ENCODE measurements at regions not wholly inside any gene's neighbourhood (a gene's known extent, or its start where the extent isn't known, plus 50 kb on each side); places are given as distances from the start of the nearest gene placed in this dataset.
"Not testable (repeated sequence)": the region's sequence is repeated elsewhere in the genome, so short reads cannot be mapped to it uniquely, and the experiment has no call there.

DNA sequence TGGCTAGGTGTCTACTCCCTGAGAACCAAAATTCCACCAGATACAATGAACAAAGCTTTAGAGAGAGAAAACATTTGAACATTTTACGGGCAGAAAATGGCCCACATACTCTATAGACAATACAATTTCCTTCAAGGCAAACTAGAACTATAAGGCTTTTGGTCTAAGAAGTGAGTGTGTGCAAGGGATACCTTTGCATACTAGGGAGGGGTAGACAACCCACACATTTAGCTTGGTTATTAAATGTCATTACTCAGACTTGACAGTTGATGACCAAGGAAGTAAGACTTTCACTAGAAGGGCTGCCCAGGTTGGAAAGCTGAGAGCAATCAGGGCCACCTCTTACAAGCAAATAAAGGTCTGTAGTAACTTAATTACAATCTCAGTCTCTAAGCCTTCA, 64.0 kb upstream of the PLEKHM1 start:
- H3K27ac Mint-ChIP-seq; H3K36me3 Mint-ChIP-seq (ENCODE audit: low read depth); H3K27me3 Mint-ChIP-seq (ENCODE audit: low read depth); H3K9me3 Mint-ChIP-seq; H3K4me3 Mint-ChIP-seq (ENCODE audit: low read depth); H3K4me1 Mint-ChIP-seq (ENCODE audit: low read depth); DNase-seq (ENCODE audit: low spot score); intact Hi-C loops (cut with micrococcal nuclease): not testable (repeated sequence)

DNA sequence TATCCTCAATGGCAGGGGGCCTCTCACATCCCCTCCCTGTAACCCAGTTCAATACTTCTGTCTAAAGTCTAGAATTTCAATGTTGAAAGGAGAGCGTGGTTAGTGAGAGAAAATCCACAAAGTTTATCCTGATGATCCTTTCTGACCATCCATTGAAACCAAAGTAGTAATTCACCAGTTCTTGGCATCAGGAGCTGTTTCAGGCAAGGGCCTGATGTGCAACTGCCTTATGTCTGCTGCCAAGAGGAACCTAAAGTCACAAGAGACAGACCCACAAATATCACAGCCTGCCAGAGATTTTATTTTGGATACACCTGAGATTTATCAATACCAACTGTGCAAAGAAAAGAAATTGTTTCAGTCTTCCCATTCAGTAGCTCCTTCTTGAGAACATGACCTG, 68.3 kb upstream of the PLEKHM1 start:
- H3K27ac Mint-ChIP-seq; intact Hi-C loops (cut with micrococcal nuclease); DNase-seq (ENCODE audit: low spot score); H3K9me3 Mint-ChIP-seq; H3K4me1 Mint-ChIP-seq (ENCODE audit: low read depth); H3K27me3 Mint-ChIP-seq (ENCODE audit: low read depth); H3K36me3 Mint-ChIP-seq (ENCODE audit: low read depth); H3K4me3 Mint-ChIP-seq (ENCODE audit: low read depth): not testable (repeated sequence)

DNA sequence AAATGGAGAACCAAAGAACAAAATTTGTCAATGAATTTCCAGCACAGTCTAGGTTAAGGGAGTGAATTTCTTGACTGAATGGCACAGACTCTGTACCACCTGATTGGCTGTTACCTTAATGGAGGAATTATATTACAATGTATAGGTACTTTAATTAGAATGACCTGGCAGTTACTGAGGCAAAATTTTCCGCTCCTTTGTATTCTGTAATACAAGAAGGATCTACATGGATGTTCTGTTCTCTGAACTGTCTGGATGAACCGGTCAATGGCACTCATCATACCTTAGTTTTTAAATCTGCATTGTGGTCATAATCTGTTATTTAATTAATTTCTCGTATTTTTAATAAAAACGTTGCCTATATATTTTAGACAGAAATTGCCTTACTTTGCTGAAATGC, 72.3 kb upstream of the PLEKHM1 start:
- intact Hi-C loops (cut with micrococcal nuclease); H3K4me3 Mint-ChIP-seq (ENCODE audit: low read depth); H3K27ac Mint-ChIP-seq; DNase-seq (ENCODE audit: low spot score); H3K36me3 Mint-ChIP-seq (ENCODE audit: low read depth); H3K4me1 Mint-ChIP-seq (ENCODE audit: low read depth); H3K27me3 Mint-ChIP-seq (ENCODE audit: low read depth); H3K9me3 Mint-ChIP-seq: not testable (repeated sequence)

DNA sequence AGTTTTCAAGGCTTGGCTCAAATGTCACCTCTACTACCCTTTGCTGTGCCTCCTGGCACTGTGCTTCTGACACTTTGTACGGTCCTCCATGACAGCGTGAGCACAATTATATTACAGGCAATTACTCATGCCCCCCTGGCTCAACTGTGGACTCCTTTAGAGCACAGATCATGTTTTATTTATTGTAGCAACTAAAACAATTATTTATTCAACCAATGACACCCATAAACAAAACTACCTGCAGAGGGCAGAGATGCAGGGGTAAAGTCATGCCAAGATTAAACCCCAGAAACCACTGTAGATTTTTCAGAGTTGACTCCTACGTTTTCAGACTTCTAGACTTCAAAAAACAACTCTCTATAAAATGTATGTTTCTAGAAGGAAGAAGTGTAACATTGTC, 72.8 kb upstream of the PLEKHM1 start:
- H3K36me3 Mint-ChIP-seq (ENCODE audit: low read depth); H3K9me3 Mint-ChIP-seq; intact Hi-C loops (cut with micrococcal nuclease); H3K27ac Mint-ChIP-seq; H3K4me1 Mint-ChIP-seq (ENCODE audit: low read depth); H3K27me3 Mint-ChIP-seq (ENCODE audit: low read depth); H3K4me3 Mint-ChIP-seq (ENCODE audit: low read depth); DNase-seq (ENCODE audit: low spot score): not testable (repeated sequence)

DNA sequence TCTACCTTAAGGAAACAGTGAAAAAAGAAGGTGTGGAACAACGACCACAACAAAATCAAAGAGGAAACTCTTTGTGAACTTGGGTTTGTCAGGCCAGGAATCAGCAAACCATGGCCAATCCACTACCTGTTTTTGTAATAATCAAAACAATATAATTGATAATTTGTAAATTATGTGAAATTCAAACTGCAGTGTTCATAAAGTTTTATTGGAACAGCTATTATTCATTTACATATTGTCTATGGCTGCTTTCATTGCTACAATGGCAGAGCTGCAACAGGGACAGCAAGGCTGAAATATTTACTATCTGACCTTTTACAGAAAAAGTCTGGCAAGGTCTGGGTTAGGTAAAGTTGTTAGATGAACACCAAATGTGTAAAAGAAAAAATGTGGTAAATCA, 77.8 kb upstream of the PLEKHM1 start:
- H3K4me3 Mint-ChIP-seq (ENCODE audit: low read depth); H3K9me3 Mint-ChIP-seq: not testable (repeated sequence)

DNA sequence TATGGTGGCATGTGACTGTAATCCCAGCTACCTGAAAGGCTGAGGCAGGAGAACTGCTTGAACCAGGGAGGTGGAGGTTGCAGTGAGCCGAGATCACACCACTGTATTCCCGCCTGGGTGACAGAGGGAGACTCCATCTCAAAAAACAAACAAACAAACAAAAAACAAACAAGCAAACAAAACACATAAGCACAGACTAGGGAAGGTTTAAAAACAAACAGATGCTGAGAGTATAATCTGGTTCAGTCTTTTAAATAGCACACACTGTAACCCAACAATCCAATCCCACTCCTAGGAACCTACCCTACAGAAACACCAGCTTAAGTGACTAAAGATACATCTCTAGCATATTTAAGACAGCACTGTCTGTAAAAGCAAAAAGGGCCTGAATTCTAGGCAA, 82.8 kb upstream of the PLEKHM1 start:
- H3K27me3 Mint-ChIP-seq (ENCODE audit: low read depth); H3K27ac Mint-ChIP-seq; DNase-seq (ENCODE audit: low spot score); H3K4me3 Mint-ChIP-seq (ENCODE audit: low read depth); intact Hi-C loops (cut with micrococcal nuclease); H3K9me3 Mint-ChIP-seq: not testable (repeated sequence)
- H3K36me3 Mint-ChIP-seq (ENCODE audit: low read depth), result peaks cover 34% of the 10 kb centered on the region
- peaks cover 33% of the 10 kb centered on the region for H3K4me1 Mint-ChIP-seq (ENCODE audit: low read depth)

More for the DNA sequence above, 77.8 kb upstream of the PLEKHM1 start:
- H3K36me3 Mint-ChIP-seq (ENCODE audit: low read depth); H3K27ac Mint-ChIP-seq; DNase-seq (ENCODE audit: low spot score); H3K27me3 Mint-ChIP-seq (ENCODE audit: low read depth); H3K4me1 Mint-ChIP-seq (ENCODE audit: low read depth); intact Hi-C loops (cut with micrococcal nuclease): not testable (repeated sequence)

DNA sequence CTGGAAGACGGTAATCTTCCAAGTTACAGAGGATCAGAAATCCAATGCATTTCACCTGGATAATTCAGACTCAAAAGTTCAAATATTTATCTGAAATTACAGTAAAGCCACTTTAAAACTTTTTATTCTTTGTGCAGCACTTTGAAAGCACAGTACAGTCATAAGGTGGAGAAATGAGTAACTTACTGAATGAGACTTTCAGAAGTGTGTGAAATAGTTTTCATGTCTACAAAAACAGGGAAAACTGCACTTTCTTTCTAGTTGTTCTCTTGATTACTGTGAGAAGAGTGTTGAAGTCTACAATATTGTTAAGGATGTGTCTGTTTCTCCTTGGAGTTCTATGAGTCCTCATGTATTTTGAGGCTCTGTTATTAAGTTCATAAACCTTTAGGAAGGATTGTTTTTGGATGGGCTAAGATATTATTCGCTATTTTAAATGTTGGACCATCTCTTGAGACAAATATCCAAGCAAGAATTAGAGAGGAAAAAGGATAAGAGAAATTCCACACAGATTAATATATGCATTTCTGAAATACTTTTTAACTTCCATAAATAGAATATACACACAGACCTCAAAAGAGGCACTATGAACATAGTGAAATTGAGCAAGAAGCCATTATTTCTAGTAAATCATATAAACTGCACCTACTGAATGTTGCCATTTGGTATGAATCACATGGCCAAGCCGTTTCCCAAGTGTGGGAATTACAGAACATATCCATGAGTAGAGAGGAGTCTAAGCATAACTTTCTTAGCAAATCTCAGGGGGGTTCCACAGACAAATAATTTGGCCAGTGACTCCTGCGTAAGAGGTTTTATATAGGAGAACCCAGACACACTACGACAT, 83.6 kb upstream of the PLEKHM1 start:
- Mint-ChIP-seq H3K9me3 (no peaks in the 10 kb centered on the region), H3K27me3 (ENCODE audit: low read depth) (no peaks in the 10 kb centered on the region), H3K27ac (peak overlapping the region; percentile 23), H3K36me3 (ENCODE audit: low read depth) (peaks cover 33% of the 10 kb centered on the region), H3K4me3 (ENCODE audit: low read depth) (no peak overlapping the region), H3K4me1 (ENCODE audit: low read depth) (peaks cover 37% of the 10 kb centered on the region)
- no peak for DNase-seq (ENCODE audit: low spot score)
- intact Hi-C loops (cut with micrococcal nuclease), result no loop called here

DNA sequence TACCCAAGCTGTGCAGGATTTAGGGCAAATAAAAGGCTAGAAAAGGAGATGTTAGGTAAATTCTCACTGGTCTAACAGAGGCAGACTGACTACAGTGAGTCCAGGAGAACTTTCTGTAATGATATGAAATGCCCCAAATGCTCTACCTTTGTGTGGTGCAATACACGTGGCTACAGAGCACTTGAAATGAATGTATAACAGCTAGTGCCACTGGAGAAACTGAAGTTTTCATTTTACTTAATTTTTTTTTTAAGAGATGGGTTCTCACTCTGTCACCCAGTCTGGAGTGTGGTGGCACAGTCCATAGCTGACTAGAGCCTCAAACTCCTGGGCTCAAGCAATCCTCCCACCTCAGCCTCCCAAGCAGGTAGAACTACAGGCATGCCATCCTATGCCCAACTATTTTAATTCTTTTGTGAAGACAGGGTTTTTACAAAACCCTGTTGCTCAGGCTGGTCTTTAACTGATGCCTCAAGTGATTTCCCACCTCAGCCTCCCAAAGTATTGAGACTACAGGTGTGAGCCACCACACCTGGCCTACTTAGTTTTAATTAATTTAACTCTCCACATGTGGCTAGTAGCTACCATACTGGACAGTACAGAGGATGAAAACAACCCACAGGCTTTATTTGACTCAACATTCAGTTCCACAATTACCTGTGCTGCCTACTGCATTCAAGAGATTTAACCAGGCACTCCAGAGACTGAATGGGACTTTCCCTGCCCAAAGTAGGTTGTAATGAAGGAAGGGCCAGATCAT, 84.8 kb upstream of the PLEKHM1 start:
- H3K36me3 Mint-ChIP-seq (ENCODE audit: low read depth), result peaks cover 42% of the 10 kb centered on the region
- H3K27me3 Mint-ChIP-seq (ENCODE audit: low read depth), result no peaks in the 10 kb centered on the region
- H3K4me3 Mint-ChIP-seq (ENCODE audit: low read depth), result no peak overlapping the region
- intact Hi-C loops (cut with micrococcal nuclease), result no loop called here
- H3K4me1 Mint-ChIP-seq (ENCODE audit: low read depth), result peaks cover 47% of the 10 kb centered on the region
- no peaks in the 10 kb centered on the region for H3K9me3 Mint-ChIP-seq
- DNase-seq (ENCODE audit: low spot score), result no peak
- peak overlapping the region; percentile 1 for H3K27ac Mint-ChIP-seq

DNA sequence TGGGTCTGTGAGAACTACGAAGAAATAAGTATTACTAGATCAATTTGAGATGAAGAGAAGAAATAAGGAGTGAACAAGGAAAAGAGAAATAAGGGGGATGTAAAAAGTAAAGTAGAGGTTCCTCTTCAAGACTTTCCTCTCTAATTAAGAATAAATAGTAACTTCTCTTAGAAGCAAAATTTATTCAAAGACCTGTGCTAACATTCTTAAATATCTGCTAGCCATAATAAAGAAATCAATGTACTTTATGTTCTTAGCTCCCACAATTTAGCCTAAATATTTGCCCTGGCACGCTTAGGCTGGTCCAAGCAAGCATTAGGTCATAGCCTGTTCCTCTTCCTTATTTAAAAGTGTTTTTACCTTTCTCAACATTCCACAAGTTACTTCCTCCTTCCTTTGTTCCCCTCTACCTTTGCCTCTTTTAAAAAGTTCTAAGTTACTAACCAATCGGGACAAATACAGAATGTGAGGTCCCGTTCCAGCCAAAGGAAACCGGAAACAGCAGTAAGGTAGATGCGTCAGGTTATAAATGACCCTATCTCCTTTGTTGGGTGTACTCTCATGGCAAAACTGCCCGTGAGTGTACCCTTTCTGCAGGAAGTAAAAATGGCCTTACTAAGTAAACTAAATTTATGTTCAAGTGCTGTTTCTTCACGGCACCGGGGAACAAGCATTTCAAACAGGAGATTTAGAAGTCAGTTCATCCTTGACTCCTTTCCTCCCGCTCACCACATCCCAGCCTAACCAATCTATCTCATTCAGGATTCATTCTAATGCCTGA, 86.2 kb upstream of the PLEKHM1 start:
- H3K9me3 Mint-ChIP-seq; intact Hi-C loops (cut with micrococcal nuclease); DNase-seq (ENCODE audit: low spot score); H3K4me3 Mint-ChIP-seq (ENCODE audit: low read depth); H3K27me3 Mint-ChIP-seq (ENCODE audit: low read depth); H3K27ac Mint-ChIP-seq: not testable (repeated sequence)
- peaks cover 53% of the 10 kb centered on the region for H3K4me1 Mint-ChIP-seq (ENCODE audit: low read depth)
- H3K36me3 Mint-ChIP-seq (ENCODE audit: low read depth), result peaks cover 52% of the 10 kb centered on the region

DNA sequence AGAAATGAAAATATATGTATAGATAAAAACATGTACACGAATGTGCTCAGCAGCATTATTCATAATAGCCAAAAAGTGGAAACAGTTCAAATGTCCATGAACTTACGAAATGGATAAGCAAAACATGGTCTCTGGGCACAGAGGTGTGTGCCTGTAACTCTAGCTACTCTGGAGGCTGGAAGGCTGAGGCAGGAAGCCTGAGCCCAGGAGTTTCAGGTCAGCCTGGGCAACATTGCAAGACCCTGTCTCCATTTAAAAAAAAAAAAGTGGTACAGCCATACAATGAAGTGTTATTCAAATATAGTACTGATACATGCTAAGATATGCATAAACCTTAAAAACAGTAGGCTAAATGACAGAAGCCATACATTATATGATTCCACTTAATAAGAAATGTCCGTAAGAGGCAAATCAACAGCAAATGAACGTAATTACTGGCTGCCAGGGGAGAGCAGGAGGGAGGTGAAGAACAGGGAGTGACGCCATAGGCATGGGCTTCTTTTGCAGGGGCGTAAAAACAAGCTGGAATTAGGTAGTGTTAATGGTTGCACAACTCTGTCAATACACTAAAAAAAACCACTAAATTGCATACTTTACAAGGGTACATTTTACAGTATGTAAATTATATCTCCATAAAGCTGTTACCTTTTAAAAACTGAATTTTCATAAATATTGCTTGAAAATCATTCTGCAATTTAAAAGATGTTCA, 87.2 kb upstream of the PLEKHM1 start:
- intact Hi-C loops (cut with micrococcal nuclease), result no loop called here
- Mint-ChIP-seq H3K9me3 (no peaks in the 10 kb centered on the region), H3K4me1 (ENCODE audit: low read depth) (peaks cover 62% of the 10 kb centered on the region), H3K27ac (no peak overlapping the region), H3K27me3 (ENCODE audit: low read depth) (no peaks in the 10 kb centered on the region), H3K36me3 (ENCODE audit: low read depth) (peaks cover 62% of the 10 kb centered on the region), H3K4me3 (ENCODE audit: low read depth) (no peak overlapping the region)
- DNase-seq (ENCODE audit: low spot score), result no peak

DNA sequence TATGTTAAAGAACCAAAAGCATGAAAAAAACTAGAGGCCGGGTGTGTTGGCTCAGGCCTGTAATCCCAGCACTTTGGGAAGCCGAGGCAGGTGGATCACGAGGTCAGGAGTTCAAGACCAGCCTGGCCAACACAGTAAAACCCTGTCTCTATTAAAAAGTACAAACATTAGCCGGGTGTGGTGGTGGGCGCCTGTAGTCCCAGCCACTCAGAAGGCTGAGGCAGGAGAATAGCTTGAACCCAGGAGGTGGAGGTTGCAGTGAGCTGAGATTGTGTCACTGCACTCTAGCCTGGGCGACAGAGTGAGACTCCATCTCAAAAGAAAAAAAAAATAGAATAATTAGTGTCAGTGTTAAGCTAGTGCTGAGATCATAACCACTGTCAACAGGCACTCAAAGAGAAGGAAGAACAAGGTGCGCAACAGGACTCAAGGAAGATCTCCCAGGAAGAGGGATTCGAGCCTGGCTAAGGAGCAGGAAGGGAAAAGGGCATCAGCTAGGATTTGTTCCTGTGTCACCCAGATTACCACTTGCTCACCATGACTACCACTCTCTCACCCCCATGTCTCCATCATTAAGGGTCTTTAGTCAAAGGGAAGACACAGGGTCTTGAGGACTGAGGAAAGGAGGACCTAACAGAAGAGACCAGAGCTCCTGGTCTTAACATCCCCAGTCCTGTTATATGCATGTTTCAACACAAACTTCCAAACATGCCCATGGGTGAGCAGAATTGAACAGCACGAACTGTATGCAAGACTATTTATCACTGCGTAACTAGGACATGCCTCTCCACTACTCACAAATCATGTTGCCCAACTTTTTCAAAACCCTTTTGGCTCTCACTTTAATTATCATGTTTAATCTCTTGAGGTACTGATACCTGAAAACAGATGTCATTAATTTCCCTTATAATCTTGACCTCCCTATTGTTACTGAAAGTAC, 88.3 kb upstream of the PLEKHM1 start:
- intact Hi-C loops (cut with micrococcal nuclease), result no loop called here
- Mint-ChIP-seq H3K4me3 (ENCODE audit: low read depth) (no peak overlapping the region), H3K27ac (no peak overlapping the region), H3K9me3 (no peaks in the 10 kb centered on the region), H3K27me3 (ENCODE audit: low read depth) (no peaks in the 10 kb centered on the region), H3K4me1 (ENCODE audit: low read depth) (peaks cover 67% of the 10 kb centered on the region), H3K36me3 (ENCODE audit: low read depth) (peaks cover 63% of the 10 kb centered on the region)
- DNase-seq (ENCODE audit: low spot score), result no peak
